Liver (tissue), 3 donors: ENCODE measurements at regions not wholly inside any gene's neighbourhood (a gene's known extent, or its start where the extent isn't known, plus 50 kb on each side); places are given as distances from the start of the nearest gene placed in this dataset.

Experiments used
- TAF1 ChIP-seq: conservative IDR thresholded peaks from 2 replicates; pipeline ENCODE4 v1.6.1; 2016; ENCODE audit warnings: antibody characterized with exemption, mild to moderate bottlenecking
- YY1 ChIP-seq: IDR thresholded peaks from 2 replicates; pipeline ENCODE4 v1.6.1; 2016; ENCODE audit warnings: antibody characterized with exemption, mild to moderate bottlenecking
- TF ChIP-seq, protein P1 (sequence below): fragments of 150-350 bp; IDR thresholded peaks from 2 replicates; pipeline ENCODE4 v1.5.1; 2017; ENCODE audit warnings: improper control_type of control experiment, low read depth, low read length; ENCODE audit not compliant: missing input control
- donor health status: healthy.
- donor health status: healthy.

DNA sequence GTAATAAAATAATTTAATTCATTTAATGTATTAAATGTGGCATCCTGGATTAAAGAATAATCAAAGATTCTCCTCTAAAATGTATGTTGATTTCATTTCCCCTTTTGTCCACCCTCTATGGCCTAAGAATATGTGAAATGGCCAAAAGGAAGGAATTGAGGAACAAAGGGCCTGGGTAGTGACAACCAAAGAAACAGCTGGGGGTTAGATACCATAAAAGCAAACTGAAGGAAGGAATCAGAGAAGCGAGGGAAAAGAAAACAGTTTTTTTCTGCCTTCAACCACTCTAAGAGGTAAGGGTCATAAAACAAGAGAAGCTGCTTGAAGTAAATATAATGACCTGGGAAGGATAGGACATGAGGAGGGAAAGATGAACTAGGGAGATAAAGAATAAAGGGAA, 139.3 kb downstream of the FAM76B start:
- TF ChIP-seq, protein P1, sequence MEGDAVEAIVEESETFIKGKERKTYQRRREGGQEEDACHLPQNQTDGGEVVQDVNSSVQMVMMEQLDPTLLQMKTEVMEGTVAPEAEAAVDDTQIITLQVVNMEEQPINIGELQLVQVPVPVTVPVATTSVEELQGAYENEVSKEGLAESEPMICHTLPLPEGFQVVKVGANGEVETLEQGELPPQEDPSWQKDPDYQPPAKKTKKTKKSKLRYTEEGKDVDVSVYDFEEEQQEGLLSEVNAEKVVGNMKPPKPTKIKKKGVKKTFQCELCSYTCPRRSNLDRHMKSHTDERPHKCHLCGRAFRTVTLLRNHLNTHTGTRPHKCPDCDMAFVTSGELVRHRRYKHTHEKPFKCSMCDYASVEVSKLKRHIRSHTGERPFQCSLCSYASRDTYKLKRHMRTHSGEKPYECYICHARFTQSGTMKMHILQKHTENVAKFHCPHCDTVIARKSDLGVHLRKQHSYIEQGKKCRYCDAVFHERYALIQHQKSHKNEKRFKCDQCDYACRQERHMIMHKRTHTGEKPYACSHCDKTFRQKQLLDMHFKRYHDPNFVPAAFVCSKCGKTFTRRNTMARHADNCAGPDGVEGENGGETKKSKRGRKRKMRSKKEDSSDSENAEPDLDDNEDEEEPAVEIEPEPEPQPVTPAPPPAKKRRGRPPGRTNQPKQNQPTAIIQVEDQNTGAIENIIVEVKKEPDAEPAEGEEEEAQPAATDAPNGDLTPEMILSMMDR = no peak
- TF ChIP-seq TAF1 (no peak), YY1 (no peak)
